HG03025 (cell line): ENCODE measurements at regions not wholly inside any gene's neighbourhood (a gene's known extent, or its start where the extent isn't known, plus 50 kb on each side); places are given as distances from the start of the nearest gene placed in this dataset.
"Not testable (repeated sequence)": the region's sequence is repeated elsewhere in the genome, so short reads cannot be mapped to it uniquely, and the experiment has no call there.

ENCODE experiments used
- ATAC-seq: cut with Tn5 transposase; IDR thresholded peaks from one replicate; pipeline ENCODE4 v1.9.1; 2021; ENCODE audit warnings: mild to moderate bottlenecking, moderate library complexity; ENCODE audit not compliant: unreplicated experiment, low FRiP score

DNA sequence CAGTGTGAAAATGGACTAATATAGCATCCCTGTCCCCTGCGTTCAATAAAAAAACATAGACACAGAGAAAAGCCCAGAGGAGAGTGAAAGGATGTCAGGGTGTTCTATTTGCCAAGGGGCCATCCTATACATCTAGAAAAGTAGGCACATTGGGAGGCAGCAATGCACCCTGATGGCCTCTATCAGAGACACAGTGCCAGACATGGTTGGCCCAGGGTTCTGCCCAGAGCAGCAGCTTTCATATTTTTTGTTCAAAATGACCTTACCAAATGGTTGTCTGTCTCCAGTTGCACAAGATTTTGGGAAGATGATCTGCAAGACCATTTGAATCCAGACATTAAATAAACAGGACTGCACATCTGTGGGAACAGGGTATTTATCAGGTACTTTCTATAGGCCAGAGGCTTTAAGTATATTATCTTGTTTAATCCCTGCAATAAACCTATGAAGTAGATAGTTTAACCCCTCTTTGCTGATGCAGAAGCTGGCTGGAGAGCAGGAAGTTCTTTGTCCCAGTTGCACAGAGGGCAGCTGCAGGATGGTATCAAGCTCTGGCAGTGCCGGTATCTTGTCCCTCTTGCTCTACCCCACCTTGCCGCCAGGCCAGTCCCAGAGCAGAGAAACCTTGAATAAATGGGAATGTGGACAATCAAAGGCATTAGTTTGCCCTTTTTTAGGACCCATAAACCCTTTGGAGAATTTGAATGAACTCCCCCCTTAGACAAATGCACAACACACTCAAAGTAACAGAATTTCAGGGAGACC lies 171.8 kb upstream of the PWP1 start:
- no peak for ATAC-seq

DNA sequence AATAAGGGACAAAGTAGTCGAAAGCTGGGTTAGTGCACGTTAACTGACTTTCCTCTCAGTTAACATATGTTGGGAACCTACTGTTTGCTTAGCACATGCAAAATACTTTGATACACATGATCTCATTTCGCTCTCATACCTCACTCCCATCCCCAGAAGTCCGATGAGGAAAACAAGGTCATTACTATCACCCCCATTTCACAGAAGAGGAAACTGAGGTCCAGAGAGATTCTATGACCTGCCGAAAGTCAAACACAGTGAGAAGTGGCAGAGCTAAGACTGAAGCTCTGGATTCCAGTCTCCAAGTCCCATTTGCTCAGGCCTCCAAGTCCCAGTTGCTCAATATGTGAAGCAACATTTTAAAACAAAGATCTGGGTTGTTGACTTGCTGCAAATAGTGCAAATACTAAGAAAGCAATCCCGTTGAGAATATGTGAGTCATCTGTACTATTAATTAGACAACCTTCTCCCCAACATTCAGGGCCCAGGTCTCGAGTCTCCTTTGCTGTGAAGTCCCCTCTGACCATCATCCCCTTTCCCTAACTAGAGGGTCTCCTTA lies 170.6 kb upstream of the PWP1 start:
- ATAC-seq, result no peak

DNA sequence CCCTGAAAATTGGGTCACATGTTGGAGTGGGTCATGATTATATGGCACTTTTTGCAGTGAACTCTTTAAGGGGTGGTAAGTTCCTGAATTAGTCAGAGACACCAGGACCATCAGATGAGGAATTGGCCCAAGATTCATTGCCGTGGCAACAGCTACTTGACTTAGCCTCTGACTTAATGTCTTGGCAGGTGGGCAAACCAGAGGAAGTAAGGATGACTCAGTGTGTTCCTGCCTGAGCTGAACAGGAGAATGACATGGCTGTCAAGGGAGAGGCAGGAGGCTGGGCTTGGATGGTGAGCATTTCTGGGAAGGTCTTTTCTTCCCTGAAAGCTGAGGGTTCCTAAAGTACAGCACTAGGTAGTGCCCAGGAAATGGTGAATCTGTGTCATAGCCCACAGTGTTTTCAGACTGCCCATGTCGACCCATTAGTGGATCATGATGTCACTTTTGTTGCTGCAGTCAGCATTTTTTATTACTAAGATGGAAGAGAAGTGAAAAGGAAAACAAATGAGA lies 170.1 kb upstream of the PWP1 start:
- ATAC-seq, result no peak

DNA sequence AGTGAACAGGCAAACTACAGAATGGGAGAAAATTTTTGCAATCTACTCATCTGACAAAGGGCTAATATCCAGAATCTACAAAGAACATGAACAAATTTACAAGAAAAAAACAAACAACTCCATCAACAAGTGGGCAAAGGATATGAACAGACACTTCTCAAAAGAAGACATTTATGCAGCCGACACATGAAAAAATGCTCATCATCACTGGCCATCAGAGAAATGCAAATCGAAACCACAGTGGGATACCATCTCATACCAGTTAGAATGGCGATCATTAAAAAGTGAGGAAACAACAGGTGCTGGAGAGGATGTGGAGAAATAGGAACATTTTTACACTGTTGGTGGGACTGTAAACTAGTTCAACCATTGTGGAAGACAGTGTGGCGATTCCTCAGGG lies 167.8 kb upstream of the PWP1 start:
- ATAC-seq, result not testable (repeated sequence)

DNA sequence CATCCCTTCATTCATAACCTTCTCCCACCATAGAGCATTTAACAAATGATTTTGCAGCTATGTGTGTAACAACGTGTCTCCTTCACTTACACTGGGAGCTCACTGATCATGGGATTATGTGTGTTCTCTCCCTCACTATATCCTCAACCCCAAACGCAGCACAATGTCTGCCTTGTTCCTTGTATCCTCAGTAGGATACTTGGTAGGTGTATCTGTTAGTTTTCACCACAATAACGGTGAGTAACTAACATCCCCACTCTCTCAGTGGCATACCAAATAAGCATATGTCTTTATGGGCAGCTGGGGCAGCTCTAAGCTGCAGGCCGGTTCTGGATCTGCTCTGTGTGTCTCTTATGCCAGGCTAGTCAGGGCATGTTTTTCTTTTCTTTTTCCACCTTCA lies 166.7 kb upstream of the PWP1 start:
- no peak for ATAC-seq

DNA sequence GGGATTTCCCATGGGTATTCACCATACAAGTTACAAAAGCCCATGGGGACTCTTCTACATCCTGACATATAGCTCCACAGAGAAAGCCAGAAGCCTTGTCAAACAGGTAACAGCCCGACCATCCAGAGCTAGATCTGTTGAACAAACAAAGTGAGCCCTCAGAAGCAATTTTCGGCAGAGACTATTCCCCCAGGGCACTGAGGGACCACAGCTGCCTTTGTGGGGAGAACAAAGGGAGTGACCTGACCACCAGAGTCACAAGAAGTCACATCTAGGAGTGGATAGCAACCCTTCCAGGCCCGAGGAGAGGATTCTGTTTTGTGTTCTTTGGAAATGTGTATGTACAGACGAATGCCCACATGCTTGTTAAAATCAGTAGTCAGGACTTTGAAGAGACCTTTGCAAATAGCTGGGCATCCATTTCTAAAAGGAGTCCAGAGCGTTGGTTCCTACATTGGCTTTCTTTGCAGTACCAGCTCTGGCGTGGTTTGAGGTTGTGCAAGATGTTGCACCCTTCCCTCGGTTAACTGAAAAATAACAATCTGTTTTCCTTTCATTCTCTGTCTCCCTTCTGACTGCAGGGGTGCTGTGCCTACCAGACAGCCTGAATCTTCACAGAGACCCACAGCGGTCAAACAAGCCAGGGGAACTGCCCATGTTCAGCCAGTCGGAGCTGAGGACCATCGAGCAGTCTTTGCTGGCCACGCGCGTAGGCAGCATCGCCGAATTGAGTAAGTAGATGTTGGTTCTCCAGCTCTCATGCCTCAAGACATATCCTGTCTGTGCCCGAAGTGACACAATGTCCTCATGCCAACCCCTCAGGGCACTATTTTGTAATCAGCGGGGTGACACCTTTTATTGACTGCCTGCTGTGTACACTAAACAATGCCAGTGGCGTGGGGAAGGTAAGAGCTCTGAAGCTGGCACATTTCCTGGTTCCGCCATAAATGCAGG lies 165.4 kb upstream of the PWP1 start:
- ATAC-seq, result no peak

DNA sequence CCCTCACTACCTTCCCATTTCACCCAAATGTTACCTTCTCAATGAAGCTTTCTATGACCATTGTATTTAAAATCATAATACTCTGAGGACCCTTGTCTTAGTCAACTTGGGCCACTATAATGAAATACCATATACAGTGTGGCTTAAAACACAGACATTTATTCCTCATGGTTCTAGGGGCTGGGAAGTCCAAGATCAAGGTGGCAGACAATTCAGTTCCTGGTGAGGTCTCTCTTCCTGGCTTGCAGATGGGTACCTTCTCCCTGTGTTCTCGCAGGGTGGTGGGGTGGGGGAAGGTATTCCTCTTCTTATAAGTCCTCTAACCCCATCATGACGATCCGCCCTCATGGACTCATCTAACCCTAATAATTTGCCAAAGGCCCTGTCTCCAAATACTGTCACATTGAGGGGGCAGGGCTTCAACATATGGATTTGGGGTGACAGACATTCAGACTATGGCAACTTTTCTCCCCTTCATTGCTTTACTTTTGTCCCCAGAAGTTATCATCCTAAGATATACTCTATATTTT lies 163.7 kb upstream of the PWP1 start:
- ATAC-seq, result no peak

DNA sequence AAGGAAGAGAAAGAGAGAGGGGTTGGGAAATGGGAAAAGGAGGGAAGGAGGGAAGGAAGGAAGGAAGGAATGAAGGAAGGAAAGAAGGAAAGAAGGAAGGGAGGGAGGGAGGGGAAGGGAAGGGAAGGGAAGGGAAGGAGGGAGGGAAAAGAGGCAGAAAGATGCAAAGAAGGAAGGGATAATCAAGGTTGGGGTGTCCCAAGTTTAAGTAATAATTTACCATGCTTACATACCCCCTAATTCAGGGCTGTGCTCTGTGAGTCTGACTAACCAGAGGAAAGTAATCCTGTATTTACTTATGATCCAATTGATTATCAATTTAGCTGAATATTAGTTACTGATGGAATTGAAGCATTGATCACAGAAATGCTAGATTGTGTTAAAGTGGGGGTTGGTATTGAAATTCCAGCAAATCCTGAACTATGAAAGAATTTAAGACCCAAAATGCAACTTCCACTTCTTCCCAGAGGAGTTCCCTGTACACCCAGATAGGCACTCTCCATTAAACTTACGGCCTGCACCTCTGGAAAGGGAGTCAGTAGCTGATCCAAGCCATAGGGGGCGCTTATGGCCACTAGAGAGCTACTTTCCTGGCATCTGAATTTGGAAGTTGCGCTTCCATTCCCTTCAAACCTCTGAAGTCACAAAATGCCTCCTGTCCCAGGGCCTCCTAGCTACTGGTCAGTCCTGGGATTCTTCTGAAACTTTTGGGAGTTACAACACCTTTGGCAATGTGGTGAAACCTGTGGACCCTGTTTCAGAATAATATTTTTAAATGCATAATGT lies 162.7 kb upstream of the PWP1 start:
- no peak for ATAC-seq

DNA sequence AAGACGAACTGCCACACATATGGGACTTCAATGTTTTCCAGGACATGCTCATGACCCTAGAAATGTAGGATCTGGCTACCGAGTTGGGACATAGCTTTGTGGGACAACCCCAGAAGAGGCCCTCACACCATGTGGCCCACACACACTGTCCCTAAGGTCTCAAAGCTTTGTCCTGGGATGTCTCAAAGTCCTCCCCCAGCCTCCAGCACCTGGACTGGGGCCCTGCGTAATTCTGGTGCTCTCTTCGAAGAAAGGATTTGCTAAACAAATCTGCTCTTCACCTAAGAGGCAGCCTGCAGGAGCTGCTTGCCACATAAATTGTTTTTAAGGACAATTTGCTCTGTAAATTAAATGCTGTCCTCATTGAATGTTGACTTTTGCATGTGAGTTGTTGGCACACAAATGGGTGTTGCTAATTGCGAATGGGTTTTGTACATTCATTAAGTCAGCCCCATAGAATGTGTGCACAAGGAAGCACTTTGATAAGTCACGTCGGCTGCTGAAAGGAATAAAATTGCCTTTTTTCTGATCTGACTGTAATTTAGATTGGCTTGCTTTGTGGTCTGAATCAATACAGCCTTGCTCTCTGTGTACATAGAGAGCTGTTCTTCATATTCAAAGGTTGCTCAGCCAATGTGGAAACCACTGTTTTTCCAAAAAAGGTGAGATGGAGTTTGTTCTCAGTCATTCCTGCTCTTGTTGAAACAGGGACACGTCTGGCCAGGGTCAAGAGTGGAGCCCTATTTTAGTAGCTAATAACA lies 161.6 kb upstream of the PWP1 start:
- ATAC-seq, result no peak

DNA sequence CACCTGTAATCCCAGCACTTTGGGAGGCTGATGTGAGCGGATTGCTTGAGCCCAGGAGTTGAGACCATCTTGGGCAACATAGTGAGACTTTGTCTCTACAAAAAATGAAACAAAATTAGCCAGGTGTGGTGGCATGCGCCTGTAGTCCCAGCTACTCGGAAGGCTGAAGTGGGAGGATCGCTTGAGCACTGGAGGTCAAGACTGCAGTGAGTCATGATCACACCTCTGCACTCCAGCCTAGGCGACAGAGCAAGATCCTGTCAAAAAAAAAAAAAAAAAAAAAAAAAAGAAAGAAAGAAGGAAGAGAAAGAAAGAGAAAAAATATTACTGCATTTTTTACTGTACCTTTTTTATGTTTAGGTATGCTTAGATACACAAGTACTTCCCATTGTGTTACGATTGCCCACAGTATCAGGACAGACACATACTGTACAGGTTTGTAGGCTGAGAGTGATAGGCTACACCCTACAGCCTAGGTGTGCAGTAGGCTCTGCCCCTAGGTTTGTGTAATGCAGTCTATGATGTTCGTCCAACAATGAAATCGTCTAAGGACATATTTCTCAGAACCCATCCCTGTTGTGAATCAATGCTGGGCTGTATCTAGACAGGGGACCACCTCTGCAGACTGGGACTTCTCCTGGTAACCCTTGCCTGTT lies 160.4 kb upstream of the PWP1 start:
- no peak for ATAC-seq

DNA sequence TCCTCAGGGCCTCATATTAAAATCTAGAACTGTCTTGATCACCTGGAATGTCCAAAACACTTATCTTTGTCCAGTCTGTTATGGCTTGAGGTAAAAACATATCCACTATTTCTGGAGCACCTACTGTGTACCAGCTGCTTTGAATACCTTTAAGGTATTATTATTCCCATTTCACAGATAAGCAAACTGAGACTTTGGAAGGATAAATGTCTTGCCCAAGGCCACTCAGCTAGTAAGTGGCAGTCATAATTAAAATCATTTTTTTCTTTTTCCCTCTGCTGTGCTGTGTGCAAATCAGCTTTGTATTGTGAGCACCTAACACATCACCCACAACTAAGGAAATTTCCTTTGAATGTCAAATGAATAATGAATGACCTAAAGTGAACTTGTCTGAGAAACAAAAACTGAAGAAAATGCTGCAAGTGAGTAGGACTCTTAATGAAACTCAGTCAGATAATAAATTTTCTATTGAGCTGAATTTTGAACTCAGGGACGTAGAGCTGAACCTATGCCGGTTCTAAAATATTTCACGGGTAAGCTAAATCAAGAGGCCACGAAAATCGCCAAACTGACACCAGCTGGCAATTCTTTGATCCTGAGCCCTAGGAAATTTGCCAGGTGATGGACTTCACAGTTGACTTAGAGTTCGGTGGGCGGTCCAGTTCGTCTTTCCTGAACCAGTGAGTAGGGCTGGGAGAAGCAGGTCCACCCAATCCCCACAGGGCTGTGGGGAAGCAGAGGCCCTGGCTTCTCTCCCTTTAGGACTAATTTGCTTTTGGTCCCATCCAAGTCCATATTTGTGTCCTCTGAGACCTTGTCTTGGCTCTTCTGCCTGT lies 159.7 kb upstream of the PWP1 start:
- ATAC-seq, result no peak

DNA sequence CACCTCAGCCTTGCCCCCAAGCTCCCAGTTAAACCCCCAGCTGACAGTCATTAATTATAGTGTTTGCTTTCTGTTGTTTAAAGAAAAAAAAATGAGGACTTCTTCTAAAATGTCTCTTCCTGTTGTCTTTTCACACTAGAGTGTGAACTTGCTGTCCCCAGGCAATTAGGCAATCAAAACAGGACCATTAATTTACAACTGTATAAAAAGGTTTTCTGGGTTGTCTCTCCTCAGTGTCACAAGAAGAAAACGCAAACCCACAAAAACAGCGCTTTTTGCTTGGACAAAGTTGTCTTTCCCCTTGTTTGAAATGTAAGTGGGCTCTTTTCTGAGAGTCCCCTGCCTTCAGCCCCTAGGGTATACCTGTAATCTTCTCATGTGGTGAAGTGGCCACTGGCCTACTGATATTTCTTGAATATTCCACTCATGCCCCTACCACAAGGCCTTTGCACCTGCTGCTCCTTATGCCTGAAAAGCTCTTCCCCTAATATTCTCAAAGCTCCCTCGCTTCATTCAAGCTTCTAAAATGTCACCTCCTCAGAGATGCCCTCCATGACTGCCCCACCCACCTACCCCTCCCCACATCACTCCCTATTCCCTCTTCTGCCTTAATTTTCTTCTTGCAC lies 158.9 kb upstream of the PWP1 start:
- ATAC-seq, result no peak

DNA sequence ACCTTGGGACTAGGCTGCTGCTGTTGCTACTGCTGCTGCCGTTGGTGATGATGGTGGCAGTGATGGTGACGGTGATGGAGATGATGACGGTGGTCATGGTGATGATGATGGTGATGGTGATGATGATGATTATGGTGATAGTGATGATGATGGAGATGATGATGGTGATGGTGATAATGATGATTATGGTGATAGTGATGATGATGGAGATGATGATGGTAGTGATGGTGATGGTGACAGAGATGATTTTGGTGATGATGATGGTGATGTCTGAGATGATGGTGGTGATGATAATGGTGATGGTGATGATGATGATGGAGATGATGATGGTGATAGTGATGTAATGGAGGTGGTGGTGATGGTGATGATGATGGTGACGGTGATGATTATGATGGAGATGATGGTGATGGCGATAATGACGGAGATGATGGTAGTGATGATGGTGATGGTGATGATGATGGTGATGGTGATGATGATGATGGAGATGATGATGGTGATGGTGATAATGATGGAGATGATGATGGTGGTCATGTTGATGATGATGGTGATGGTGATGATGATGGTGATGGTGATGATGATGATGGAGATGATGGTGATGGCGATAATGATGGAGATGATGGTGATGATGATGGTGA lies 156.8 kb upstream of the PWP1 start:
- ATAC-seq, result no peak

DNA sequence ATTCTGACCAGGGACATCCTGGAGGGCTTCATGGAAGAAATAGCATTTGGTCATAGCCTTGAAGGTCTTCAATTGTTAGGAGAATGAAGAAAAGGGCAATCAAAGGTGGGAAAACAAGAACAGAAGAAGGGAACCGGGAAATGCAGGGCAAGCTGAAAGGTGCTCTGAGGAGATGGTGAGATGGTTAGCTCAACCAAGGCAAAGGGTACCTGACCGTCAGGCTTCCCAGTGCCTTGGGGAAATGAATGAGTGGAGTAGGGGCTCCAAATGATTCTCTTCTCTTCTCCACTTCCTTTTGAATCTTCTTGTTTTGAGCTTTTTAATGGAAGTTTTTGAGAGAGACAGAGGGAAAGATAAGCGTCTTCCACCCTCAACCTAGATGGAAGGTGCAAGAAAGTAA lies 155.6 kb upstream of the PWP1 start:
- ATAC-seq, result no peak

DNA sequence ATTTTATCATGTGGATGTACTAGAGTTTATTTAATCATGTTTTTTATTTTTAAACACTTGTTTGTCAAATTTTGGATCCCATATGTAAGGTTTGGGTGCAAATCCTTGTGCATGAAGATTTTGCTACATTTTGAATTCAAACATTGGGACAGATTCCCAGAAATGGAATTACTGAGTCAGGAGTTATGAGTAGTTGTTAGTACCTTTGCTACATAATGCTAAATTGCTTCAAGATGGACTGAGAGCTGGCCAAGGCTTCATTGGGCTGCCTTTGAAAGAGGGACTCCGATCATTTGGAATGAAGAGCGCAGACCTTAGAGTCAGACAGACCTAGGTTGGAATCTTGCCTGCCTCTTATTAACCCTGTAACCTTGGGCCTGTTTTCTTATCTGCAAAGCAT lies 154.9 kb upstream of the PWP1 start:
- ATAC-seq, result no peak

DNA sequence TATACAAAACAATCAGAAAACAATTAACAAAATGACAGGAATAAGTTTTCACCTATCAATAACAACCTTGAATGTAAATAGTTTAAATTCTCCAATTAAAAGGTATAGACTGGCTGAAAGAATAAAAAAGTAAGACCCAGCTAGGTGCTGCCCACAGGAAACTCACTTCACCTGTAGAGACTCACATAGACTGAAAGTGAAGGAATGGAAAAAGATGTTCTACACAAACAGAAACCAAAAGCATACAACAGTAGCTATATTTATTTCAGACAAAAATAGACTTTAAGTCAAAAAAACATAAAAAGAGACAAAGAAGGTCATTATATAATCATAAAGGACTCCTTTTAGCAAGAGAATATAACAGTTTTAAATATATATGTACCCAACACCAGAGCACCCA lies 152.4 kb upstream of the PWP1 start:
- no peak for ATAC-seq

DNA sequence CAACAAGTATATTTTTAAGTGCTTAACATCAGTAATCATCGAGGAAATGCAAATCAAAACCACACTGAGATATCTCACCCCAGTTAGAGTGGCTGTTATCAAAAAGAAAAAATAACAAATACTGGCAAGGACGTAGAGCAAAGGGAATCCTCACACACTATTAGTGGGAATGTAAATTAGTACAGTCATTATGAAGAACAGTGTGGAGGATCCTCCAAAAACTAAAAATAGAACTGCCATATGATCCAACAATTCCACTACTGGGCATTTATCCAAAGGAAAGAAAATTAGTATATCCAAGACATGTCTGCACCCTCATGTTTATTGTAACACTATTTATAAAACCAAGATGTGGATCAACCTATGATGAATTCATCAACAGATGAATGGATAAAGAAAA lies 149.0 kb upstream of the PWP1 start:
- no peak for ATAC-seq
